ENCODE measurements at regions not wholly inside any gene's neighbourhood (a gene's known extent, or its start where the extent isn't known, plus 50 kb on each side); places are given as distances from the start of the nearest gene placed in this dataset.

DNA sequence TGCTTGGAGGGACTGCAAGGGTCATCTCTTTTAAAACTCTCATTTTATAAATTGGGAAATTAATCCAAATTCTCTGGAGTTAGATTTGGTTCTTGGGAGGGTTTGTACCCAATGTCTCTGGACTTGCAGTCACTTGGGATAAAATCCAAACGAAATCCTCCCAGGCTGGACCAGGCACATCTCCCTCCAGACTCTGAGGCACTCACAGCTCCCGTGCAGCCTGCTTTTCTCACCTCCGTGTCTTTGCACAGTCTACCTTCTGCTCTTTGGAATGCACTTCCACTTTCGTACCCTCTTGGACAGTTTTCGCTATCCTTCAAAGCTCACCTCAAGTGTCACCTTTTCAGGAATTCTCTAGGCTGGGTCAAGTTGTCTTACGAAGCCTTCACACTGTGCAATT, 166.3 kb downstream of the MYCN start:
- TF ChIP-seq, protein P1, sequence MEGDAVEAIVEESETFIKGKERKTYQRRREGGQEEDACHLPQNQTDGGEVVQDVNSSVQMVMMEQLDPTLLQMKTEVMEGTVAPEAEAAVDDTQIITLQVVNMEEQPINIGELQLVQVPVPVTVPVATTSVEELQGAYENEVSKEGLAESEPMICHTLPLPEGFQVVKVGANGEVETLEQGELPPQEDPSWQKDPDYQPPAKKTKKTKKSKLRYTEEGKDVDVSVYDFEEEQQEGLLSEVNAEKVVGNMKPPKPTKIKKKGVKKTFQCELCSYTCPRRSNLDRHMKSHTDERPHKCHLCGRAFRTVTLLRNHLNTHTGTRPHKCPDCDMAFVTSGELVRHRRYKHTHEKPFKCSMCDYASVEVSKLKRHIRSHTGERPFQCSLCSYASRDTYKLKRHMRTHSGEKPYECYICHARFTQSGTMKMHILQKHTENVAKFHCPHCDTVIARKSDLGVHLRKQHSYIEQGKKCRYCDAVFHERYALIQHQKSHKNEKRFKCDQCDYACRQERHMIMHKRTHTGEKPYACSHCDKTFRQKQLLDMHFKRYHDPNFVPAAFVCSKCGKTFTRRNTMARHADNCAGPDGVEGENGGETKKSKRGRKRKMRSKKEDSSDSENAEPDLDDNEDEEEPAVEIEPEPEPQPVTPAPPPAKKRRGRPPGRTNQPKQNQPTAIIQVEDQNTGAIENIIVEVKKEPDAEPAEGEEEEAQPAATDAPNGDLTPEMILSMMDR (IDR thresholded peaks at IDR 0.05; ENCODE audit: poor library complexity, severe bottlenecking) = no peak
- no peak for TF ChIP-seq EZH2 (IDR thresholded peaks at IDR 0.05; ENCODE audit: borderline replicate concordance, insufficient read depth, low read length, poor library complexity, severe bottlenecking)
- TF ChIP-seq MXI1 (conservative IDR thresholded peaks at IDR 0.05; ENCODE audit: poor library complexity, severe bottlenecking) = no peak
- TF ChIP-seq RAD21 (conservative IDR thresholded peaks at IDR 0.05) = no peak
- TF ChIP-seq POLR2AphosphoS5 (IDR thresholded peaks at IDR 0.05) = no peak
